ENCODE measurements at regions not wholly inside any gene's neighbourhood (a gene's known extent, or its start where the extent isn't known, plus 50 kb on each side); places are given as distances from the start of the nearest gene placed in this dataset.

DNA sequence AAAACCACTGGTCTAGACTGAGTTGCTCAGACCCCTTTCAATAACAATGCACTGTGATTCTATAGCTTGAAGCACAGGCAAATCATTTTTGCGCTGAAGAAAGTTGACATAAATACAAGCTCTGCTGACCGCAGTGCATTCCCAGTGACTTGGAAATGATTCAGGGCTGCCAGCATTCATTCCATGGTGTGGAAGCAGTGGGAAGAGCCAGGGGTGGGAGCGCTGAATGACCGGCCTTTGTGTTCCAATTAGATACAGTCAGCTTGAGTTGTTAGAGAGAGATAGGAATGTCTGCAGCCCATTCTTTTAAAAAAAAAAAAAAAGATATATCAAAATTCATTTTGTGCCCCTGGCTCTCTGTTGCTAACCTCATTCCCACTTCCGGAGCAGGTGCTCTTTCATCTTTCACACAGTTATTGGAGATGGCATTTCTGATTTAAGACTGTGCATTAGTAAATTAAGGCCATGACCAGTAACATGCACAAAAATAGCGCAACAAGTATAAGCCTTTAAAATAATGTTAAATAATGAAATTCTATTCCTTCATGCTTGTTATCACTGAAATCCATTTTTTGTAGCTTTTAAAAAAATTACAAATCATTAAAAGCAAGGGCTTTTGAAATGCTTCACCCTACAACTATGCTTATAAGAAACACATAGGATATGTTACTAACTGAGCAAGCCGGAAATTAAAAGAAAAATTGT is 59.4 kb upstream of the CTLA4 start:
- H3K36me3 Mint-ChIP-seq: no peaks in the 10 kb centered on the region
- Histone ChIP-seq H3K9me3 (ENCODE audit: control insufficient read depth in 2 of 2, low read length in 2 of 2) (peaks cover 0 to 4% of the 10 kb centered on the region in 2 experiments), H3K4me1 (ENCODE audit: control insufficient read depth, insufficient read depth, low read length, poor library complexity, severe bottlenecking) (peaks cover 36% of the 10 kb centered on the region), H3K27ac (ENCODE audit: insufficient read depth, low read length, poor library complexity, severe bottlenecking) (no peak overlapping the region), H3K36me3 (ENCODE audit: control insufficient read depth, insufficient read depth, low read length) (no peaks in the 10 kb centered on the region), H3K27me3 (ENCODE audit: control insufficient read depth, insufficient read depth, low read length) (no peaks in the 10 kb centered on the region), H3K4me3 (ENCODE audit: low read depth, low read length) (no peak overlapping the region)
- H3K4me3 Mint-ChIP-seq: no peak overlapping the region
- peak overlapping the region in 1 of 3 donors; percentile 64 for H3K27ac Mint-ChIP-seq
- H3K9me3 Mint-ChIP-seq: peaks cover 0 to 14% (median 0%) of the 10 kb centered on the region in 7 donors
- H3K4me1 Mint-ChIP-seq: peaks cover 16 to 62% (median 42%) of the 10 kb centered on the region in 4 donors
- DNase-seq: no peak
- no peak for ATAC-seq (ENCODE audit: low read depth in 2 of 2)
- H3K27me3 Mint-ChIP-seq: no peaks in the 10 kb centered on the region

DNA sequence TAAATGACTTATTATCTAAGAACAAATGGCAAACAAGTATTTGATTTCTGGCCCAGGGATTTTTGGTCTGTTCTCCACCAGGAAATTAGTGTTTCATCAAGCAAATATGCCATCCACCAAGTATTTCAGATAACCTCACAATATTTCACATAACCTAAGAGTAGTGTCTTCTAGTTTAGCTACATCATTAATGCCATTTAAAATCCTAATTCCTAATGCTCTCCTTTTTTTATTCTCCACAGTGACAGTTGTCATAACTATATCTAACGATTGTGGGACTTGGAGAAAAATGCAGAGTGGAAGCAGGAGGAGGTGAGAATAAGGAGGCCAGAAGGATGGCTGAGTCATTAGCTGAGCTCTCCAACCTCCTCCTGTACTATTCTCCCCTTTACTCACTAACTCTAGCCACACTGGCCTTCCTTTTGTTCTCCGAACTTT is 58.5 kb upstream of the CTLA4 start:
- H3K9me3 Mint-ChIP-seq: peaks cover 0 to 14% (median 0%) of the 10 kb centered on the region in 7 donors
- H3K4me1 Mint-ChIP-seq: peaks cover 8 to 62% (median 40%) of the 10 kb centered on the region in 4 donors
- no peaks in the 10 kb centered on the region for H3K36me3 Mint-ChIP-seq
- H3K36me3 ChIP-seq (ENCODE audit: control insufficient read depth, insufficient read depth, low read length): no peaks in the 10 kb centered on the region
- peaks cover 27% of the 10 kb centered on the region for H3K4me1 ChIP-seq (ENCODE audit: control insufficient read depth, insufficient read depth, low read length, poor library complexity, severe bottlenecking)
- no peak for ATAC-seq (ENCODE audit: low read depth in 2 of 2)
- H3K9me3 ChIP-seq (ENCODE audit: control insufficient read depth in 2 of 2, low read length in 2 of 2): peaks cover 0 to 4% of the 10 kb centered on the region in 2 experiments
- no peak overlapping the region for H3K4me3 Mint-ChIP-seq
- no peaks in the 10 kb centered on the region for H3K27me3 ChIP-seq (ENCODE audit: control insufficient read depth, insufficient read depth, low read length)
- no peak overlapping the region for H3K4me3 ChIP-seq (ENCODE audit: low read depth, low read length)
- H3K27me3 Mint-ChIP-seq: no peaks in the 10 kb centered on the region
- H3K27ac Mint-ChIP-seq: peak overlapping the region in 2 of 3 donors; percentile 24 to 67
- H3K27ac ChIP-seq (ENCODE audit: insufficient read depth, low read length, poor library complexity, severe bottlenecking): no peak overlapping the region
- no peak for DNase-seq

DNA sequence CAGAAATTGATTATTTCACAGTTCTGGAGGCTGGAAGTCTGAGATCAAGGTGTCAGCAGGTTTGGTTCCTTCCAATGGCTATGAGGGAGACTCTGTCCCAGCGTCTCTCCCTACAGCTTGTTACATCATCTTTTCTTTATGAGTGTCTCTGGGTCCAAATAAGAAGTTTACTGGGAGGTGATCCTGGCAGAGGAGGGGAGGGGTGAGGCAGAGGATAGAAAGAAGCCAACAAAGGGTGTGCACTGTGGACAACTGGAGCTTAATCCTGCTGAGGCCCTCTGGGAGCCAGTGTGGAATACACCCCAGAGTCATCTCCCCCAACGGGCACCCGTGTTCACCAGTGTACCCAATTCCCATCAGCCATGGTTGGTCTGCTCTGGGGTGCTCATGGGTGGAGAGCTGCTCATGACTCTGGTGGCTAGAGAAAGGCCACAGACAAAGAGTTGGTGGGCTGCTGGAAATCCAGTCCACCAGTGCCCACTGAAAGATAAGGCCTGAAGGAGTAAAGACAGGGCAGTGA is 57.5 kb upstream of the CTLA4 start:
- H3K36me3 ChIP-seq (ENCODE audit: control insufficient read depth, insufficient read depth, low read length): no peaks in the 10 kb centered on the region
- Mint-ChIP-seq H3K4me3 (no peak overlapping the region), H3K4me1 (peaks cover under 1 to 61% (median 38%) of the 10 kb centered on the region in 4 donors), H3K36me3 (no peaks in the 10 kb centered on the region), H3K27ac (peak overlapping the region; percentile 24 to 95 (median 76)), H3K9me3 (peaks cover 0 to 14% (median 0%) of the 10 kb centered on the region in 7 donors), H3K27me3 (no peaks in the 10 kb centered on the region)
- H3K9me3 ChIP-seq (ENCODE audit: control insufficient read depth in 2 of 2, low read length in 2 of 2): peaks cover 0 to 4% of the 10 kb centered on the region in 2 experiments
- peaks cover 22% of the 10 kb centered on the region for H3K4me1 ChIP-seq (ENCODE audit: control insufficient read depth, insufficient read depth, low read length, poor library complexity, severe bottlenecking)
- ATAC-seq (ENCODE audit: low read depth in 2 of 2): no peak
- no peak for DNase-seq
- no peak overlapping the region for H3K4me3 ChIP-seq (ENCODE audit: low read depth, low read length)
- no peaks in the 10 kb centered on the region for H3K27me3 ChIP-seq (ENCODE audit: control insufficient read depth, insufficient read depth, low read length)
- no peak overlapping the region for H3K27ac ChIP-seq (ENCODE audit: insufficient read depth, low read length, poor library complexity, severe bottlenecking)

DNA sequence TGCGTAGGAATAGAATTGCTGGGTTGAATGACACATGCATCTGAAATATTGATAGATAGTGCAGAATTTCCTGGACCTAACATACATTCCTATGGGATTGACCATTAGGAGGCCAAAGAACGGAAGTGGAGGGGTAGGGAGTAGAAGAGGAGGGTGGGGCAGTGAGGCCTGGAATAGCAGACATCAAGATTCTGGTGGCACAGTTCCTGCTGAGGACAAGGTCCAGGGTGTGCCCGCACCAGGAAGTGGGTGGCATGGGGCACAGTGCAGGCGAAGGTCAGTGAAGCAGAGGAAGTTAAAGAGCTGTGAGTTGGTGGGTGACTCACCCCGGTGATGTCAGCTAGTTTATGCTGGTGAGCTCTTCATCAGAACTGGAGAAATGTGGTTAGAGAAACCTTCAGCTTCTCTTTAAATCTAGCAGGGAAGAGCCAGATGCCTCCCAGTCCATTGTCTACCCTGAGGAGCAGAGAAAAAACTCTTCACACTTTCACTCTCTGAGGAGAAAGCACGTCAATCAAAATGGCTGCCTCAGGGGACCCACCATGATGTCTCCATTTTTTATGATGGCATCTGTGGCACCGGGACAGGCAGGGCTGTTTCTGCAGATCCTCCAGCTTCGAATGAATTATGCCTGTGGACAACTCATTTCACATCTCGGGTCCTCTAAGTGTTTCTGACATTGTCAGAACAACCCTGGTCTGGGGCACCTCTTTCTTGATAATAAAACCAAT is 55.9 kb upstream of the CTLA4 start:
- Mint-ChIP-seq H3K9me3 (peaks cover 0 to 3% (median 0%) of the 10 kb centered on the region in 7 donors), H3K27ac (peak overlapping the region; percentile 60 to 92 (median 87)), H3K36me3 (no peaks in the 10 kb centered on the region), H3K27me3 (peaks cover 5% of the 10 kb centered on the region), H3K4me3 (peak overlapping the region in 2 of 4 donors; percentile 62 to 74), H3K4me1 (peaks cover 7 to 63% (median 43%) of the 10 kb centered on the region in 4 donors)
- H3K4me1 ChIP-seq (ENCODE audit: control insufficient read depth, insufficient read depth, low read length, poor library complexity, severe bottlenecking): peaks cover 29% of the 10 kb centered on the region
- peak; percentile 15 to 91 (median 37) for DNase-seq
- no peaks in the 10 kb centered on the region for H3K27me3 ChIP-seq (ENCODE audit: control insufficient read depth, insufficient read depth, low read length)
- H3K9me3 ChIP-seq (ENCODE audit: control insufficient read depth in 2 of 2, low read length in 2 of 2): no peaks in the 10 kb centered on the region
- H3K36me3 ChIP-seq (ENCODE audit: control insufficient read depth, insufficient read depth, low read length): no peaks in the 10 kb centered on the region
- H3K4me3 ChIP-seq (ENCODE audit: low read depth, low read length): peak overlapping the region; percentile 57
- ATAC-seq (ENCODE audit: low read depth in 2 of 2): peak; percentile 82 to 83
- peak overlapping the region; percentile 44 for H3K27ac ChIP-seq (ENCODE audit: insufficient read depth, low read length, poor library complexity, severe bottlenecking)

DNA sequence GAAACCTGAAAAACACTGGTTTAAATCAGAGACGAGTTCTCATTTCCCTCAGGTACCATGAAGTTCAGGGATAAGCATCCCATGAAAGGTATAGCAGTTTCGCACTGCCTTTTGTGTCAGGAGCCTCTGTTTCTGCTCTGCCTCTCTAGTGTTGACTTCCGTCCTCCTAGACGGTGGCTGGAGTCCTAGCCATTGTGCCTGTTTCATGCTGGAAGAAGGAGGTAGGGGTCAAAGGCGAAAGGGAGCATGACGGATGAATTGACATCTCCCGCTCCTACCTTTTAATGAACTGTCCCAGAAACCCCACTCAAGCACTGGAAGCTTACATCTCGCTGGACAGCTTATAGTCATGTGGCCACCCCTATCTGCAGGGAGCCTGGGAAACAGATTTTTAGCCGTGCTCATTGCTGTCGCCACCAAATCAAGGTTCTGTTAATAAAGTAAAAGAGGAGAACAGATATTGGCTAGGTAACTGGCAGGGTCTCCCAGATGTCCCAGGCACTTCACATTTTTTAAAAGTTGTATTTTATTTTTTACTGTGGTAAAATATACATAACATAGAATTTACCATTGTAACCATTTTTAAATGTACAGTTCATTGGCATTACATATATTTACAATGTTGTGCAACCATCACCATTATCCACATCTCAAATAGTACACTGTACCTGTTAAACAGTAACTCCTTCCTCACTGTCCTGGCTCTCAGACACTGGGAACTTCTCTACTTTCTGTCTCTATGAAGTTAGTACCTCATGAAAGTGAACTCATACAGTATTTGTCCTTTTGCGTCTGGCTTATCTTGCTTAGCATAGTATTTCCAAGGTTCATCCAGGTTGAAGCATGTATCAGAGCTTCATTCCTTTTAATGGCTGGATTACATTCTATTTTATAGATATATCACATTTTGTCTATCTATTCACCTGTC is 55.0 kb upstream of the CTLA4 start:
- DNase-seq: no peak
- H3K27ac ChIP-seq (ENCODE audit: insufficient read depth, low read length, poor library complexity, severe bottlenecking): peak overlapping the region; percentile 44
- H3K36me3 ChIP-seq (ENCODE audit: control insufficient read depth, insufficient read depth, low read length): no peaks in the 10 kb centered on the region
- Mint-ChIP-seq H3K27ac (peak overlapping the region in 2 of 3 donors; percentile 60 to 87), H3K36me3 (no peaks in the 10 kb centered on the region), H3K4me1 (peaks cover 7 to 62% (median 43%) of the 10 kb centered on the region in 4 donors), H3K4me3 (peak overlapping the region in 2 of 4 donors; percentile 28 to 62), H3K9me3 (no peaks in the 10 kb centered on the region), H3K27me3 (peaks cover 5% of the 10 kb centered on the region)
- H3K27me3 ChIP-seq (ENCODE audit: control insufficient read depth, insufficient read depth, low read length): no peaks in the 10 kb centered on the region
- H3K4me3 ChIP-seq (ENCODE audit: low read depth, low read length): peak overlapping the region; percentile 57
- no peaks in the 10 kb centered on the region for H3K9me3 ChIP-seq (ENCODE audit: control insufficient read depth in 2 of 2, low read length in 2 of 2)
- H3K4me1 ChIP-seq (ENCODE audit: control insufficient read depth, insufficient read depth, low read length, poor library complexity, severe bottlenecking): peaks cover 29% of the 10 kb centered on the region
- ATAC-seq (ENCODE audit: low read depth in 2 of 2): no peak

DNA sequence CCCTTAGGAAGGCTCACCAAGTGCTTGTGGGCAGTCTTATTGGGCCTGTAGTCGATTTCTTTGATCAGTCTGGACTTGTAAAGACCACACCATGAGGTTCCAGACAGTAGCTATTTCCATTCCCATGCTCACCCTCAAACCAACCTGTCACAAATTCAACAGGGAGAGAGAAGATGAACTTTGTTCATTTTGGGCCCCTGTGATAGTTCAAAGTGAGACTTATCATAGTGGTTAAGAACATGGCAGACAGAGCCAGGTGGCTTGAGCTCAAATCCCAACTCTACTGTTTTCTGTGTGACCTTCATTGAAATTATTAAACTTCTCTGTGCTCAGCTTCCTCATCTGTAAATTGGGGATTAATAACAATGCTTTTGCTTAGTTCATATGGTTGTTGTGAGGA is 53.9 kb upstream of the CTLA4 start:
- no peaks in the 10 kb centered on the region for H3K9me3 ChIP-seq (ENCODE audit: control insufficient read depth in 2 of 2, low read length in 2 of 2)
- H3K4me3 ChIP-seq (ENCODE audit: low read depth, low read length): no peak overlapping the region
- H3K4me1 ChIP-seq (ENCODE audit: control insufficient read depth, insufficient read depth, low read length, poor library complexity, severe bottlenecking): peaks cover 29% of the 10 kb centered on the region
- ATAC-seq (ENCODE audit: low read depth in 2 of 2) (no peak), DNase-seq (no peak)
- Mint-ChIP-seq H3K4me3 (peak overlapping the region in 2 of 4 donors; percentile 20 to 80), H3K27me3 (peaks cover 5% of the 10 kb centered on the region), H3K36me3 (no peaks in the 10 kb centered on the region), H3K27ac (peak overlapping the region in 2 of 3 donors; percentile 31 to 91), H3K9me3 (no peaks in the 10 kb centered on the region), H3K4me1 (peaks cover 7 to 59% (median 41%) of the 10 kb centered on the region in 4 donors)
- no peak overlapping the region for H3K27ac ChIP-seq (ENCODE audit: insufficient read depth, low read length, poor library complexity, severe bottlenecking)
- no peaks in the 10 kb centered on the region for H3K36me3 ChIP-seq (ENCODE audit: control insufficient read depth, insufficient read depth, low read length)
- H3K27me3 ChIP-seq (ENCODE audit: control insufficient read depth, insufficient read depth, low read length): no peaks in the 10 kb centered on the region
